Urinary bladder (tissue), 3 donors: ENCODE measurements at regions not wholly inside any gene's neighbourhood (a gene's known extent, or its start where the extent isn't known, plus 50 kb on each side); places are given as distances from the start of the nearest gene placed in this dataset.

ENCODE experiments used
- DNase-seq: peaks from one replicate; pipeline ENCODE4 v3.0.0-alpha.2; 2015; ENCODE audit errors: extremely low spot score
- H3K27ac ChIP-seq: one replicate; pipeline ENCODE4 v1.5.1; 2013; ENCODE audit warnings: low read depth, mild to moderate bottlenecking, moderate library complexity
- H3K36me3 ChIP-seq: one replicate; pipeline ENCODE4 v1.6.1; 2013; ENCODE audit warnings: mild to moderate bottlenecking, moderate library complexity; ENCODE audit not compliant: insufficient read depth
- H3K4me1 ChIP-seq: one replicate; pipeline ENCODE4 v1.6.1; 2013; ENCODE audit warnings: mild to moderate bottlenecking, moderate library complexity; ENCODE audit not compliant: insufficient read depth
- H3K4me3 ChIP-seq: one replicate; pipeline ENCODE4 v1.5.1; 2013; ENCODE audit warnings: low read depth, low read length
- WGBS: extraction: QIAGEN DNeasy Blood & Tissue Kit; methylation state at CpG from one replicate; pipeline ENCODE4 v1.1.7; 2013; 5-methylcytosine and 5-hydroxymethylcytosine counted together
- donor health status: healthy with polysubstance abuse.
- donor health status: healthy.

DNA sequence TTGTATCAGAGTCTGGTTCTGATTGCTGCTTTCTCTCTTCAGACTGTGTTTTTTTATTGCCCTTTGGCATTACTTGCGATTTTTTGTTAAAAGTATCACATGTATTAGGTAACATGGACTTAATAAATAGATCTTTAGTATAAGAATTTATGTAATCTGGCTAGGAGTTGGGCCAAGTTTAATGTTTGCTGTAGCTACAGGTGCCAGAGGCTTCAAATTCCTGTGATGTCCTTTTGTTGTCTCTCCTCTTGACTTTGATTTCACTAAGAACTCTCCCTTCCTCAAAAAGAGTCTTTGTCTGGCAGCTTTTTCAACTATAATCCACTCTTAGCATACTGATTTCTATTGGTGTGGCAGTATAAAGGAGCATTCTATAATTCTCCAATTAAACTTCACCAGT, 313.1 kb downstream of the DTWD2 start:
- H3K36me3 ChIP-seq, result no peaks in the 10 kb centered on the region
- H3K4me1 ChIP-seq, result no peaks in the 10 kb centered on the region
- DNase-seq, result no peak
- H3K4me3 ChIP-seq, result no peak overlapping the region
- WGBS, result 89% methylated on average over 1 of the region's 1 CpG
- no peak overlapping the region for H3K27ac ChIP-seq

DNA sequence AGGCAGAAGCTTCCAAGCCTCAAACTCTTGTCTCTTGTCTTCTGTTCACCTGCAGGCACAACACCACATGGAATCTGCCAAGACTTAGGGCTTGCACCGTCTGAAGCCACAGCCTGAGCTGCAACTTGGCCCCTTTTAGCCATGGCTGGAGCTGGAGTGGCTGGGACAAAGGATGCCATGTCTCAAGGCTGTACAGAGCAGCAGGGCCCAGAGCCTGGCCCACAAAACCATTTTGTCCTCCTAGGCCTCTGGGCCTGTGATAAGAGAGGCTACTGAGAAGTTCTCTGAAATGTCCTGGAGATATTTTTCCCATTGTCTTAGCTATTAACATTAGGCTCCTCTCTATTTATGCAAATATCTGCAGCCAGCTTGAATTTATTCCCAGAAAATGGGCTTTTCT, 330.8 kb downstream of the DTWD2 start:
- Histone ChIP-seq H3K4me3 (no peak overlapping the region), H3K27ac (no peak overlapping the region), H3K36me3 (no peaks in the 10 kb centered on the region), H3K4me1 (no peaks in the 10 kb centered on the region)
- 81% methylated on average over 1 of the region's 1 CpG for WGBS
- no peak for DNase-seq

DNA sequence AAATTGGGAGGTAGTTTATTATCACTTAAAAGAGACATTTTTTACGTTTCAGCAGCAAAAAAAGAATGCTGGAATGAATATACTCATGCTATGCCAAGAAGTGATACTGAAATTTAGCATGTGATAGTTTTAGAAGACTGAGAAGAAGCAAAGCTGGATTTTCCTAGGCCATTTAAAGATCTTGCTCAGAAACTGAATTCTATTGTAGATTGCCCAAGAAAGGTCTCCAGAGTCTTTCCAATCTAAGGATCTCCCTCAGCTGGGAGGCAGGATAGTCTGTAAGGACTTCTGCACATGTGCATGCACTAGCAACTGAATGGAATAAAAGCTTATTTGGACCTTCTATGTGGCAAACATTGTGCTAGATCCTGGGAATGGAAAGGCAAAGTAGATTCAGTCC, 334.5 kb downstream of the DTWD2 start:
- Histone ChIP-seq H3K4me1 (no peaks in the 10 kb centered on the region), H3K27ac (no peak overlapping the region), H3K36me3 (no peaks in the 10 kb centered on the region), H3K4me3 (no peak overlapping the region)
- DNase-seq, result no peak
- 33% methylated on average over 1 of the region's 1 CpG for WGBS

DNA sequence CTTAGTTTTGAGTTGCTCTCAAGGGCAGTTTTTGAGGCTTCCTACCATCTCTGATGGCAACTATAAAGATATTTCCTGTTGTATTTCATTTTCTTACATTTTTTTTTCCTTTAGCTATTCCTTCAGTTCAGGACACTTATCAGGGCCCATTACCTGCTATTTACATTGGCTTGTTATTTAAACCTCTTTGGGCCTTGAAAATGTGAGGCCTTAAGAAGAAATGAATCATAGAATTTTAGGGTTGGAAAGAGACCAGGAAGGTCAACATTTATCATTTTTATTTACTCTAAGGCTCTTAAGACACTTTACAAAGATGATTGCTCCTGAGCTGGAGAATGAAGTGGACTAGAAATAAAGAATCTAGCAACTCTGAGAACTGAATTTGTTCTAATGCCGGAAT, 335.2 kb downstream of the DTWD2 start:
- Histone ChIP-seq H3K4me1 (no peaks in the 10 kb centered on the region), H3K27ac (no peak overlapping the region), H3K4me3 (no peak overlapping the region), H3K36me3 (no peaks in the 10 kb centered on the region)
- no peak for DNase-seq
- 94% methylated on average over 1 of the region's 1 CpG for WGBS

DNA sequence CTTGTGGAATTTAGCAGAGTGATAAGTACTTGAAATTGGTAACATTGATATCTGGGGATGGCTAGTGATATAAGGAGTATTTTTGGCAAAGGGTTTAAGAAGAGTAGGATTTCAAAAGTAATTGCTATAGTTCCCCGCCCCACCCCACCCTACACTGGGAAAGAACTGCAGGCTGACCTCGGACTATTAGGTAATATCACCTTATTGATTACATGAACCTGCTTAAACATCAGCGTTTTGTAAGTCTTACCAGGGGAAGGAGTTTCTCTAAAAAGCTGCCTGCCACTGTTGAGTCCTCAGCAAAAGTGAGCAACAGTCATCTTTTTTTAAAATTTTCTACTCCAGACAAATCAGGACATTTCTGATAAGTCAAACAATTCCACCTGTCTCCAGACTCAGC, 337.3 kb downstream of the DTWD2 start:
- no peaks in the 10 kb centered on the region for H3K4me1 ChIP-seq
- no peaks in the 10 kb centered on the region for H3K36me3 ChIP-seq
- 90% methylated on average over 3 of the region's 3 CpGs for WGBS
- no peak overlapping the region for H3K4me3 ChIP-seq
- no peak overlapping the region for H3K27ac ChIP-seq
- DNase-seq, result no peak

DNA sequence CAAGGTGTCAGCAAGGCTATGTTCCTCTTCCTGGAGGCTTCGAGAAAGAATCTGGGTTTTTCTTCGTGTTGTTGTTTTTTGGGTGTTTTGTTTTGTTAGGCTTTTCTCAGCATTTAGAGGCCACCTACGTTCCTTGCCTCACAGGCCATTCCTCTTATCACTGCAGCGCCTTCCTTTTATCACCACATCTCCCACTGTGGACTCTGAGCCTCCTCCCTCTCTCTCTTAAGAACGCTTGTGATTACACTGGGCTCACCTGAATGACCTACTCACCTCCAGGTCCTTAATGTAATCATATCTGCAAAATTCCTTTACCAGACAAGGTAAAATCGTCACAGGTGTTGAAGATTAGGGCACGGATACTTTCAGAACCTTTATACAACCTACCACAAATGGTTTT, 340.8 kb downstream of the DTWD2 start:
- Histone ChIP-seq H3K4me1 (no peaks in the 10 kb centered on the region), H3K4me3 (no peak overlapping the region), H3K27ac (no peak overlapping the region), H3K36me3 (no peaks in the 10 kb centered on the region)
- no peak for DNase-seq
- 66% methylated on average over 7 of the region's 7 CpGs for WGBS

DNA sequence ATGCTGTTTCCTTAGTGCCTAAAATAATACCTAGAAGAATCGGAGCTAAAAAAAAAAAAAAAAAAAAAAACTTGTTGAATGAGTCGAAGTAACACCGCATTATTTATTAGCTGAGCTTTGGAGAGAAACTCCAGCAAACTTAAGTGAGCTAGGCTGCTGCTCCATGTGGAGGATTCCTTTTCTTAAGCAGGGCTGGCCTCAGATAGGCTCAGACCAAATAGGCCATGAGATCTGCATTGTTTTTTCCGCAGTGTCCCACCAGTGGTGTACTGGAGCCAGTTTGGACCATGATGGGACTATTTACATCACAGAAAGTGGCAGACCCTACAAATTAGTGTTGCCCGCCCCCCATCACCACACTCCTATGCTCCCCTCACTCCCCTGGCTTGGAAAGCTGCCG, 341.4 kb downstream of the DTWD2 start:
- Histone ChIP-seq H3K4me1 (no peaks in the 10 kb centered on the region), H3K27ac (no peak overlapping the region), H3K4me3 (no peak overlapping the region), H3K36me3 (no peaks in the 10 kb centered on the region)
- WGBS, result 54% methylated on average over 6 of the region's 6 CpGs
- DNase-seq, result no peak

DNA sequence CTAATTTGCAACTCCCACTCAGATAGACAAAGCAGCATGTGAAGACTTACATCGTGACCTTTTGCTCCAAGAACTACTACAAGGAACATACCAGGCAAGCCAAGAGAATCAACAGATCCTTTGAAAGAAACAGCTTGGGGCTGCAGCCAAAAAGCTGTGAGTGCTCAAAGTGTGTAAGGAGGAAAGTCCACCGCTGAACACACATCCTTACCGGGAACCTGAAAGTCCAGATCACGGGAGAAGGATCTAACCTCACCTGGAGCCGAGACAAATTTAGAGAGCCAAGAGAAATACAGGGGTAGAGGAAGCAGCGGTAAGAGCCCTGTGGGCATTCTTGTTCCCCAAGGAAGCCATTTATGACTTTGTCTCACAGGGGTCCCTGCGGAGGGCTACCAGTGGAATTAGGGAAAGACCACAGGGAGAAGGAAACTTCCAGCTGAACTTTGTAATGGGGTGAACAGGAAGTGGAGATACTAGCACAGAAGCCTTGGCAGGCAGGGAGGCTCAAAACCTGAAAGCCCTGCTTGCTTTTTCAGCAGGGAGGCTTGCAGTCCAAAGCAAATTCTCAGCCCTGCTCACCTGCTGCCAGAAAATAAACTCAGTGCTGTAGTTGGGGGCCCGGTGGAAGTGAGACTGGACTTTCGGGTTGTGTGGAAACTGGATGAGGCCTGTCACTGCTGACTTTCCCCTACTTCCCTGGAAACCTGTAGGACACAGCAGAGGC, 350.2 kb downstream of the DTWD2 start:
- Histone ChIP-seq H3K27ac (no peak overlapping the region), H3K4me3 (no peak overlapping the region), H3K4me1 (no peaks in the 10 kb centered on the region), H3K36me3 (no peaks in the 10 kb centered on the region)
- DNase-seq, result no peak
- WGBS, result 86% methylated on average over 9 of the region's 9 CpGs

DNA sequence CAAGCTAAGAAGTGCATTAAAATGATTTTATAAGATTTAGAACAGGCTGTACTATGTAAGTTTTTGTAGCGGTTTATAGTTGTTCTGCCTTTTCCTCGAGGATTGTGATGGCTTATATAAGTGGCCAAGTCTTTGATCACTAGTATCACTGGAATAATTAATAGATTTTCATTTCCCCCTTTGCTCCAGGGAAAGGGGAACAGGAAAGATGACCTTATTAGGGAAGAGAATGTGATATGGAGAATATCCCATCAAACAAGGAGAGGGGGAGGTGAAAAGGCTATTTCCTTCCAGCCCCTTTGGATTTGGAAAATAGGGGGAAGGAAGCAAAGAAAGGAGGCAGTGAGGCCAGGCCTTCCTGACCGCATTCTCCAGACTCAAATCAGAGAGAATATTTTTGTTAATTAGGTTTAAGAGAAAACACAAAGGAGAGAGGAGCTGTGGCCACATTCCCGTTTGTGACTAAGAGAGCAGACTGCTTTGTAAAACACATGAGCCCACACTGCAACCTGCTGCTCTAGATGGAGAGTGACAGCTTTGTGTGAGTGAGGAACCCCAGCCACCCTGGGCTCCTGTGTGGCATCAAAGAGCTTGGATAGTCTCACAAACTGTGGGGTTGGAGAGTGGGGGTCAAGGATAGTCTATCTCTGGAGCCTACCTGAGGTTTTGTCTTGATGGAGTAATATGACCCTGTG, 359.5 kb downstream of the DTWD2 start:
- DNase-seq, result no peak
- H3K27ac ChIP-seq, result no peak overlapping the region
- H3K4me3 ChIP-seq, result no peak overlapping the region
- no peaks in the 10 kb centered on the region for H3K4me1 ChIP-seq
- 54% methylated on average over 4 of the region's 4 CpGs for WGBS
- H3K36me3 ChIP-seq, result no peaks in the 10 kb centered on the region

DNA sequence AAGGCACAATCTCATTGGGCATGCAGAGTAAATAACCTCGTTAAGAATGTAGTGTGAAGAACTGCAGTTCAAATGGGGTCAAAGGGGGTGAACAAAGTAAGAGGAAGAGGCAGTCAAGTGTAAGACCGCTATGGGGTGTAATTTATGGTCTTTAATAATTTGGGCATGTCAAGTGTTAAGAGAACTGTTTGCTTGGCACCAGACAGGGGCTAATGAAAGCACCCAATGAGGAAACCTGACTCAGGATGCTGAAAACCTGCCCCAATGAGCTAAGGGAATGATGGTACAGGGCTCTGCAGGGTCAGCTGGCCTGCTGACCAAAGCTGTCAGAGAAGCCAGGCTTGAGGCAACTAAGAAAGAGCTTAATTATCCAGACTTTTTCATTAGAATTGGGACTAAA, 368.1 kb downstream of the DTWD2 start:
- whole genome bisulfite sequencing, result 70% methylated on average over 2 of the region's 2 CpGs
- H3K36me3 ChIP-seq, result no peaks in the 10 kb centered on the region

DNA sequence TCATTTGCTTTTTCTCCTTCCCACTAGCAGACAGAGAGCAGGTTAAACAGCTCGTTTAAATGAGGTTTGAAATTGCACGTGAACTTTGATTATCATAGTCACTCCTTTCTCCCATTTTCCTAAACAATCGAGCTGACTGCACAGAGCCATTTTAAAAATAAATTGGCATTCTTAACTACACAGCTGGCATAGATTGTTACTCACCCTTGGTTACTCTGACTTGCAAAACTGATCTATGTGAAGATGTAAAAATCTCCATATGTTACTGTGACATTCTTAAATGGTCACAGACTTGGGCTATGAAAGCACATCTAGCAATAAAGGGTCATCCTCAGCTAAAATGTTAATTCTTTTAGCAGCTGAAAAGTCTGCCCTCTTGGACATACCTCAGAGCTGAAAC, 368.5 kb downstream of the DTWD2 start:
- Histone ChIP-seq H3K4me1 (no peaks in the 10 kb centered on the region), H3K36me3 (no peaks in the 10 kb centered on the region), H3K27ac (no peak overlapping the region), H3K4me3 (no peak overlapping the region)
- no peak for DNase-seq
- WGBS, result 32% methylated on average over 3 of the region's 3 CpGs

More for the DNA sequence above, 368.1 kb downstream of the DTWD2 start:
- DNase-seq, result no peak
- no peak overlapping the region for H3K27ac ChIP-seq
- H3K4me1 ChIP-seq, result no peaks in the 10 kb centered on the region
- no peak overlapping the region for H3K4me3 ChIP-seq

DNA sequence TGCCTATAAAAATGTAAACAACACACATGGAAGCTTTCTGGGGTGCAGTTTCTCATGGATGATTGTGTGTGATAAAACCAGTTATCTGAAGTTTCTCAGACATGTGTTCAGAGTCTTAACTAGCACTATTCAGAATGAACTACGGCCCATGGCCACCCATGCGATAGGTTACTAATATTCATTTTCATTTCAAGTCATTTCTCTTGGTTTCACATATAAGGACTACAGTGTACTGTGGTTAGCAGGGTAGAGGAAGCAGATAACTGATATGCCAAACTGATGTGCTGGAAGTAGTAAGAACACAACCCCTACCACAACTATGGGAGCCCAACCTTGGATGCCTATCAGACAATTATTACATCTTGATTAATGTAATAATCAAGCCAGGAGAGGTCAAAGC, 372.1 kb downstream of the DTWD2 start:
- Histone ChIP-seq H3K36me3 (no peaks in the 10 kb centered on the region), H3K27ac (no peak overlapping the region), H3K4me3 (no peak overlapping the region), H3K4me1 (no peaks in the 10 kb centered on the region)
- DNase-seq, result no peak
- 48% methylated on average over 2 of the region's 2 CpGs for WGBS

DNA sequence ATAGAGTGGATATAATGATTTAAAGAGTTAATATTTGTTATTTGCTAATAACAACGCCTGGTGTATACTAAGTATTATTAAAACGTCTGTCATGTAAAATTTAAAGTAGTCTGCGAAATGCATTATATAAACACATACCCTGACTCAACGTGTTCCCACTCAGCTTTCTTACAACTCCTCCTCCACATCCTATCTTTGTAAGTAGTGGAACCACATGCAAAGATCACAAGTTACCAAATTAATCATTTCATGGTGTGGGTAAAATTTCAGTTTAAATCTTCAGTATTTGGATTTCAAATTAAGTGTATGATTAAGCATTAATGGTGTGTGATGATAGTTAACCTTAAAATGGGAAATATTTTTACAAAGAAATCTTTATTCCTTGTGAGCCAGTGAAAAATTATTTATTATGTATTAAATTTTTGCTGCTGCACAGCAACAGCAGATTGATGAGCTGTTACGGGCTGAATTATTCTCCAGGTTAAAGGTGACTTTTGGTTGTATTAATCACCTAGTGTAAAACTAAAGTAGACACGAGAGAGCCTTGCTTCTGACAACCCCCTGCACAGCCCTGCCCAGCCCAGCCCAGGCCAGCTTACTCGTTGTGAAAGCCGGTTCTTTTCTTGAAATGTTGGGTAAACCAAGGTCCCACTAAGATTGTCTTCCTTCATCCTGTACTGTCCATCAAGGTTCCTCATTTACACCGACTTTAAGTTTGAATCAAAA, 373.5 kb downstream of the DTWD2 start:
- H3K36me3 ChIP-seq, result no peaks in the 10 kb centered on the region
- no peak for DNase-seq
- no peaks in the 10 kb centered on the region for H3K4me1 ChIP-seq
- no peak overlapping the region for H3K4me3 ChIP-seq
- WGBS, result 52% methylated on average over 9 of the region's 9 CpGs
- H3K27ac ChIP-seq, result no peak overlapping the region

DNA sequence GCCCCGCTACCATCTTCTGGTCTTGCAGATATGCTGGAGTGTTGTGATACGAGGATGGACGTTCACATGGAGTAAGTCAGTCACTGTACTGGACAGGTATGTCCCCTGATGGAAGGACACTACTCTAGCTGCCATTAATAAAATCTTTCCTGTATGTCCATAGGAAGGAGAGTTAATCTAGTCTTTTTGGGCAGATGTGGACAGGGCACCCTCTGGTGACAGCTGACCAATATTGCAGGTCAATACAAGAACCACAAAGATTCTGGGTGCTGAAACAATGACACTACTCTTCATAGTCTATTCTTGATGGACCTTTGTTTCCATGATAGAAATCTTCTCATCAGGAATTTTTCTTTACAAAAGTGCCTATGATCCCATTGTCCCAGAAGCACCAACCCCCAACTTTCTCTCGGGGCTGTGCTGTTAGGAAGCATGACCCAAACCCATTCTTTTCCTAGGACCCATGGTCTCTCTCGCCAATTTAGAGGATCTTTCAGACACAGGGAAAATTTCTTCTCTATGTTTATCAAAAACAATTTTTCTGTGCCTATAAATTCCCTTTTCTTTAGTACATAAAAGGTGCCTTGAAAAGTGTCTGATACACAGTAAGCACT, 376.9 kb downstream of the DTWD2 start:
- Histone ChIP-seq H3K4me1 (no peaks in the 10 kb centered on the region), H3K27ac (no peak overlapping the region), H3K36me3 (no peaks in the 10 kb centered on the region), H3K4me3 (no peak overlapping the region)
- DNase-seq, result no peak
- WGBS, result 91% methylated on average over 5 of the region's 5 CpGs
